ENCODE measurements at regions not wholly inside any gene's neighbourhood (a gene's known extent, or its start where the extent isn't known, plus 50 kb on each side); places are given as distances from the start of the nearest gene placed in this dataset.

DNA sequence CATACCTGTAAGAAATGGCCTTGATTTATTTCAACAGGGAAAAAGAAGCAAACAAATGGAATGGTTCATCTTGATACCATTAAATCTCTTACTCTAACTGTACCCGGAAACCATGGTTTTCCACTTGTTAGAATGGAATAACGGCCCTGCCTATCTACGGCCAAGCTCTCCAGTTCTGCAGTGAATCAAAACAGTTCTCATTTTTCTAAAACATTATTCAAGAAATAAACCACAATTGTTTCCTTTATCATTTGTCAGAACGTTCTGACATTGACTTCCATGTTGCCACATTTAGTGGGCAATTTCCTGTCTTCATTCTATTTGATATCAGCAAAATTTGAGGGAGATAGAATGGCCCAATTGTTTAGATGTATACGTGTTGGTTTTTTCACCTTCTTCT, 118.8 kb upstream of the CDH19 start:
- in situ Hi-C loops (cut with HindIII; ENCODE audit: low sequenced_read_pairs) = no loop called here
- no peak for TF ChIP-seq CTCF (IDR thresholded peaks at IDR 0.05; ENCODE audit: low read depth, low read length)
- H3K4me3 ChIP-seq (ENCODE audit: low read depth, low read length) = no peak overlapping the region
- no peak for DNase-seq (ENCODE audit: low read depth, low spot score)

DNA sequence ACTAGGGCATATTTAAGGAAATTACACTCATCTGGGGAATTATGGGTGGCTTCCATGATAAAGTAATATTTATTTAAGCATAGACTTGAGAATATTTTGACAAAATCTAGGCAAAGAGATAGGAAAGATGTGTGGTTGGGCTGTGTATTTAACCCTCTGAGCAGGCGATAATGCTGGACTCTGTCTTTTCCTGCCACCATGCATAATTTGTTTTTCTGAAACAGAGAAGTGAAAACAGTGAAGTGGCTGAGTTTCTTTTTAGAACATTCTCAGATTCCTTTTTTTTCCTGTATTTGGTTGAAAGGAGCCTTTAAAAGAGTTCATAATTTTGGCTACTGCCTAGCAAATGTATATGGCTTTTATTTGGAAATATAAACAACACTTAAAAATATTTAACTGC, 104.8 kb upstream of the CDH19 start:
- no peak for DNase-seq (ENCODE audit: low read depth, low spot score)
- H3K4me3 ChIP-seq (ENCODE audit: low read depth, low read length) = no peak overlapping the region
- no peak for TF ChIP-seq CTCF (IDR thresholded peaks at IDR 0.05; ENCODE audit: low read depth, low read length)
- in situ Hi-C loops (cut with HindIII; ENCODE audit: low sequenced_read_pairs) = no loop called here

DNA sequence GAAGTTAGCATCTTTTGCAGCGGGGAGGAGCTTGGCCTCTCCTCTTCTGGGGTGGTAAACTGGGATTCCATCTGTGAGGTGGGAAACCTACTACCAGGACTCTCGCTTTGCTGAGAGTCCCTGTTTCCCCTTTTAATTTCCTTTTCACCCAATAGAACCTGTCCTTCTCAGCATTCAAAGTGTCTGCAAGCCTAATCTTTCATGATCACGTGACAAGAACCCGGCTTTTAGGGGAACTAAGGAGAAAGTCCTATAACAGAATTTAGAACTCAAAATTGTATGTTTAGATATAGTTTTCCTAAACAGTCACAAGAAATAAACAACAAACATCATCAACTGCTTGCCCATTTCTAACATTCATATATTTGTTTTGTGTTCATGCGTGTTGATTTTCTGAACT, 103.6 kb upstream of the CDH19 start:
- no peak overlapping the region for H3K4me3 ChIP-seq (ENCODE audit: low read depth, low read length)
- TF ChIP-seq CTCF (IDR thresholded peaks at IDR 0.05; ENCODE audit: low read depth, low read length) = no peak
- in situ Hi-C loops (cut with HindIII; ENCODE audit: low sequenced_read_pairs) = no loop called here
- DNase-seq (ENCODE audit: low read depth, low spot score) = no peak

- no peak overlapping the region for H3K4me3 ChIP-seq (ENCODE audit: low read depth, low read length)
- DNase-seq (ENCODE audit: low read depth, low spot score) = no peak
These were observed 91.4 kb upstream of the CDH19 start for GRCh38 chr18:66695281-66695680.

DNA sequence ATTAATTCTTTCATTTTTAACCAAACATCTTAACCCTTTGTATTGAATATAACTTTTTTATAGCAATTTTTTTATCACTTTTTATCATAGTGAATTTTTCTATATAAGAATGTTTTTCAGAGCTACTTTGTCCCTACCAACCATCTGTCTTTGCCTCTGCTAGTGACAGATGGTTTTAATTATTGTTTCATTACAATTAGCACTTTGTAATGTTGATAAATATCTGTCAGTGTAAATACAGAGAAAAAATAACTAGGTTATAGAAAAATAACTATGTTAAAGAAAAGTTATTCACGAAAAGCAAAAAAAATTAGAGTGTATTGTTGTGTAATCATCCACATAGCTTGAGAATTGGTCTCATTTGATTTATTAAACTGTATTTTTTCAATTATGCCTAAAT, 91.0 kb upstream of the CDH19 start:
- in situ Hi-C loops (cut with HindIII; ENCODE audit: low sequenced_read_pairs) = no loop called here
- no peak for TF ChIP-seq CTCF (IDR thresholded peaks at IDR 0.05; ENCODE audit: low read depth, low read length)
- no peak for DNase-seq (ENCODE audit: low read depth, low spot score)
- no peak overlapping the region for H3K4me3 ChIP-seq (ENCODE audit: low read depth, low read length)

More at GRCh38 chr18:66695281-66695680, 91.4 kb upstream of the CDH19 start:
- TF ChIP-seq CTCF (IDR thresholded peaks at IDR 0.05; ENCODE audit: low read depth, low read length) = no peak
- in situ Hi-C loops (cut with HindIII; ENCODE audit: low sequenced_read_pairs) = no loop called here

DNA sequence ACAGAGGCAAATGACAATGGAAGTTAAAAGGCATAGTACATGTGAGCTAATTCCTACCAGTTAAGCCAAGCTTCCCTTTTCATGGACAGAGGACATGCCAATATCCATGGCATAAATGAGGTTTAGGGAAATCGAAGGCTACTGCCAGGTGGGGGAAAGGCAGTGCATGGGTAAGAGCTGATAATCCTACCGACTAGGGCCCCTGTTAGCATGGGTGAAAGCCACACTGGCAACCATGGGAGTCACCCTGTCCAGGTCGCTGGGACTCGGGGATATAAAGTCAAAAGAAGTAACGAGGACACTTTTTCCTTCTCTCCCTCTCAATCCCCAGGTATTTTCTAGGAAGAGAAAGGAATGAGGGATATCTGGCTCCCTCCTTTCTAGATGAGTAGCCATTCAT, 83.7 kb upstream of the CDH19 start:
- no peak overlapping the region for H3K4me3 ChIP-seq (ENCODE audit: low read depth, low read length)
- no peak for TF ChIP-seq CTCF (IDR thresholded peaks at IDR 0.05; ENCODE audit: low read depth, low read length)
- in situ Hi-C loops (cut with HindIII; ENCODE audit: low sequenced_read_pairs) = no loop called here
- no peak for DNase-seq (ENCODE audit: low read depth, low spot score)

DNA sequence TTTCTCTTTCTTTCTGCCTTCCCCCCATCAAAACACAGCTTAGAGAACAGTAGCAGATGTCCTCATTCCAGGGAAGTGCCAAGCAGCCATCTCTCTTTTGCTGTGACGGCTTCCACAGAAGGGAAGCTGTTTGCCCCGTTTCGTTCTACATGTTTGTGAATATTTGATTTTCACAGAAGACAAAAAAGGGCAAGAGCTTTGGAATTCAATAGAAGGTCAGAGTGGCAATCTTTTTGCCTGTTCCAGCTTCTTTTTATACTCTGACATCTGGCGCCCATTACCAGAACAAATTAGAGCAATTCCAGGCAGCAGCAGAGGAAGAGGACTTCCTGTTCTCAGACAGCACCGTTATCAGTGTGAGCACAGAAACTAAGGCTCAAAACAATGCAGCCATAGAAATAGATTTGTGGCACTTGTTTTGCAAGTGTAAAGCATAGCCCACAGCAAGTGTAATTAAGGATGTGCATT, 79.0 kb upstream of the CDH19 start:
- in situ Hi-C loops (cut with HindIII; ENCODE audit: low sequenced_read_pairs) = no loop called here
- DNase-seq (ENCODE audit: low read depth, low spot score) = peak; percentile 18
- H3K4me3 ChIP-seq (ENCODE audit: low read depth, low read length) = peak overlapping the region; percentile 11
- no peak for TF ChIP-seq CTCF (IDR thresholded peaks at IDR 0.05; ENCODE audit: low read depth, low read length)
